OCI-LY3 (cell line): ENCODE measurements at regions not wholly inside any gene's neighbourhood (a gene's known extent, or its start where the extent isn't known, plus 50 kb on each side); places are given as distances from the start of the nearest gene placed in this dataset.

Experiments used
- CTCF ChIP-seq: fragments of 200-600, 300-600 bp; sonication (generic); IDR thresholded peaks from 2 replicates; pipeline ENCODE4 v1.5.1; 2014; ENCODE audit warnings: antibody characterized with exemption, low read length, low read depth
- EZH2phosphoT487 ChIP-seq: fragments of 200-600 bp; shearing (Covaris generic); IDR thresholded peaks from 2 replicates; pipeline ENCODE4 v1.6.1; 2018; ENCODE audit warnings: antibody characterized with exemption, mixed run types, low read depth

- TF ChIP-seq CTCF: no peak
- TF ChIP-seq EZH2phosphoT487: no peak
Observed at GRCh38 chr2:81576713-81577112, 1272.2 kb upstream of the LRRTM1 start.
